Testis (tissue), 2 donors: ENCODE measurements at regions not wholly inside any gene's neighbourhood (a gene's known extent, or its start where the extent isn't known, plus 50 kb on each side); places are given as distances from the start of the nearest gene placed in this dataset.

ENCODE experiments used
- DNase-seq: peaks from one replicate; pipeline ENCODE4 v3.0.0-alpha.2; 2019
- H3K27ac ChIP-seq, 2 donors: fragments of 200-600 bp; sonication (generic); one replicate each; pipeline ENCODE4 v1.5.1; 2019
- H3K27me3 ChIP-seq: fragments of 200-600 bp; sonication (generic); one replicate; pipeline ENCODE4 v1.5.1; 2019
- H3K36me3 ChIP-seq: fragments of 200-600 bp; sonication (generic); one replicate; pipeline ENCODE4 v1.5.1; 2017; ENCODE audit warnings: low read depth; ENCODE audit errors: missing control alignments
- H3K4me1 ChIP-seq: fragments of 200-600 bp; sonication (generic); one replicate; pipeline ENCODE4 v1.5.1; 2019
- H3K4me3 ChIP-seq, 2 donors: fragments of 200-600 bp; sonication (generic); one replicate each; pipeline ENCODE4 v1.5.1; 2017 to 2019
- H3K9me3 ChIP-seq: fragments of 200-600 bp; sonication (generic); one replicate; pipeline ENCODE4 v1.5.1; 2017
- POLR2A ChIP-seq: fragments of 450-650 bp; IDR thresholded peaks from one replicate; pipeline ENCODE4 v1.6.1; 2017; ENCODE audit warnings: antibody characterized with exemption, mild to moderate bottlenecking, moderate library complexity
- WGBS, 2 donors: methylation state at CpG; one replicate each; pipeline ENCODE4 v1.1.5; 2018; 5-methylcytosine and 5-hydroxymethylcytosine counted together
- intact Hi-C: fragments of 100-400 bp; cut with DNase I; formaldehyde crosslinking; loops from one replicate; pipeline ENCODE4 v1.15.1; 2023; ENCODE audit warnings: low total_unique reads
- TF ChIP-seq, protein P1 (sequence below), 3 experiments: fragments of 450-650 bp in 2 of 3; fragments of 200-600 bp in 1 of 3; sonication (generic) in 1 of 3; IDR thresholded peaks; one replicate each; pipeline ENCODE4 v1.5.1; 2016 to 2019; ENCODE audit warnings: antibody characterized with exemption in 3 of 3, mild to moderate bottlenecking in 2 of 3, moderate library complexity in 1 of 3

GRCh38 chr15:29433507-29434248 lies 164.1 kb upstream of the NSMCE3 start:
- WGBS, 2 donors, result 75 to 76% methylated on average over 6 of the region's 6 CpGs
- Histone ChIP-seq H3K36me3 (no peaks in the 10 kb centered on the region), H3K4me3 (no peak overlapping the region), H3K9me3 (no peaks in the 10 kb centered on the region), H3K4me1 (no peaks in the 10 kb centered on the region), H3K27ac (no peak overlapping the region), H3K27me3 (no peaks in the 10 kb centered on the region)
- intact Hi-C loops, result no loop called here
- no peak for TF ChIP-seq POLR2A
- TF ChIP-seq, protein P1, sequence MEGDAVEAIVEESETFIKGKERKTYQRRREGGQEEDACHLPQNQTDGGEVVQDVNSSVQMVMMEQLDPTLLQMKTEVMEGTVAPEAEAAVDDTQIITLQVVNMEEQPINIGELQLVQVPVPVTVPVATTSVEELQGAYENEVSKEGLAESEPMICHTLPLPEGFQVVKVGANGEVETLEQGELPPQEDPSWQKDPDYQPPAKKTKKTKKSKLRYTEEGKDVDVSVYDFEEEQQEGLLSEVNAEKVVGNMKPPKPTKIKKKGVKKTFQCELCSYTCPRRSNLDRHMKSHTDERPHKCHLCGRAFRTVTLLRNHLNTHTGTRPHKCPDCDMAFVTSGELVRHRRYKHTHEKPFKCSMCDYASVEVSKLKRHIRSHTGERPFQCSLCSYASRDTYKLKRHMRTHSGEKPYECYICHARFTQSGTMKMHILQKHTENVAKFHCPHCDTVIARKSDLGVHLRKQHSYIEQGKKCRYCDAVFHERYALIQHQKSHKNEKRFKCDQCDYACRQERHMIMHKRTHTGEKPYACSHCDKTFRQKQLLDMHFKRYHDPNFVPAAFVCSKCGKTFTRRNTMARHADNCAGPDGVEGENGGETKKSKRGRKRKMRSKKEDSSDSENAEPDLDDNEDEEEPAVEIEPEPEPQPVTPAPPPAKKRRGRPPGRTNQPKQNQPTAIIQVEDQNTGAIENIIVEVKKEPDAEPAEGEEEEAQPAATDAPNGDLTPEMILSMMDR (IDR thresholded peaks at IDR 0.05), result no peak
- no peak for DNase-seq

- DNase-seq, result no peak
- no peak overlapping the region for H3K4me3 ChIP-seq
- TF ChIP-seq, protein P1 (IDR thresholded peaks at IDR 0.05), result no peak
- TF ChIP-seq POLR2A, result no peak
- WGBS, 2 donors, result 83 to 94% methylated on average over 2 of the region's 2 CpGs
- H3K27me3 ChIP-seq, result no peaks in the 10 kb centered on the region
- no peaks in the 10 kb centered on the region for H3K4me1 ChIP-seq
- H3K9me3 ChIP-seq, result no peaks in the 10 kb centered on the region
- no peak overlapping the region for H3K27ac ChIP-seq
- intact Hi-C loops, result no loop called here
- H3K36me3 ChIP-seq, result no peaks in the 10 kb centered on the region
These were observed 163.4 kb upstream of the NSMCE3 start for GRCh38 chr15:29433050-29433318.

DNA sequence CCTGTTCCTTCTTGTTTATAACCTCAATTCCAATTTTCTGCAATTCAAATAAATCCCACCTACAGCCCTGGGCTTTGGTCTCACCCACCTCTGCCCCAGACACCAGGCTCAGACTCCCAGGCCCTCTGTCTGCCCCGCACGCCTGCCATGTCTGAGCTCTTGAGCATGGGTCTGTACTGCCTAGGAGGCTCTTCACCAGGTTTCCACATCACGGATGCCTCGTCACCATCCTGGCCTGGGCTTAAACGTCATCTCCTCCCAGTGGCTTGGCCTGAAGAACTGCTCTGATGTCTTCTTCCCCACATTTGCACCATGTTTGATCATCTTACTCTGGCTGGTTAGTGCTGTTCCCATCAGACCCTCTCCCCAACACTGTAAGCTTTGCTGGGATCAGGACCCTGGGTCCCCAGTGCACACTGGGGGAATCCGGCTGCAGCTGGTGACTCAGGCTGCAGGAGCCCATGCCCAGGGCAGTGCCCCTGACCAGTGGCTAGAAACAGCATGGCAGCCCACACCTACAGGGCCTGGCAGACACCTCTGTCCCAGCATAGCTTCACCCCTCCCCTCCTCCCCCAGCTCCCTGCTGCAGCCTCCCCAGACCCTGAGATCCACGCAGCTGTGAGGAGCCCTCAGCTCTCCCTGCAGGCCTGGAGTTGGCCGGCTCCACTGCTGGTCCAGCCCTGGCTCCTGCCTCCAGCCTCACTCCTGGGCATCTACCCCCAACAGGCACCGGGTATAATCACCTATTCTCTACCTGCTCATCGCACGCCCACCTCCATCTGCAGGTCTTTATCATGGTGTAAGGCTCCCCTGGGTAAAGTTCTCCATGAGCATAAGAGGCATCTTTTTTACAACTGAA lies 162.8 kb upstream of the NSMCE3 start:
- Histone ChIP-seq H3K4me3 (no peak overlapping the region), H3K4me1 (no peaks in the 10 kb centered on the region), H3K36me3 (no peaks in the 10 kb centered on the region), H3K27ac (no peak overlapping the region), H3K9me3 (no peaks in the 10 kb centered on the region), H3K27me3 (no peaks in the 10 kb centered on the region)
- whole genome bisulfite sequencing, 2 donors, result 93 to 94% methylated on average over 11 of the region's 11 CpGs
- no peak for DNase-seq
- TF ChIP-seq, protein P1 (IDR thresholded peaks at IDR 0.05), result no peak
- TF ChIP-seq POLR2A, result no peak
- intact Hi-C loops, result no loop called here

DNA sequence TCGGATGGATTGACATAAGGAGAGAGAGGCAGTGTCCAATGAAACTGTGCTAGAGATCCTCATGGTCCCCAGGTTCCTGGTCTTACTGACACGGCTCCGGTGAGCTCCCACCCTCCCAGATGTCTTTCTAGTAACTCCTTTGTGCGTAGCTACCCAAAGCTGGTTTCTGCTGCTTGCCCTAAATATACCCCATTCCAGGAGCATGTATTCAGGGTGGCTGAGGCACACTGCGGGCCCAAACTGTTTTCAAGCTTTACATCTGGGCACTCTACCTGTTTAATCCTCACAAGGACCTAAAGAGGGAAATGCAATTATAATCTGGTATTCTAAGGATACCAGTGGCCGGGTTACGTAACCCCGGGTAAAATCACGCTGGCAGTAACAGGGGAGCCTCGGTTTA lies 161.2 kb upstream of the NSMCE3 start:
- Histone ChIP-seq H3K4me1 (no peaks in the 10 kb centered on the region), H3K36me3 (no peaks in the 10 kb centered on the region), H3K9me3 (no peaks in the 10 kb centered on the region), H3K27ac (no peak overlapping the region), H3K27me3 (no peaks in the 10 kb centered on the region), H3K4me3 (no peak overlapping the region)
- WGBS, 2 donors, result 83 to 93% methylated on average over 10 of the region's 10 CpGs
- intact Hi-C loops, result no loop called here
- TF ChIP-seq, protein P1 (IDR thresholded peaks at IDR 0.05), result no peak
- no peak for TF ChIP-seq POLR2A
- no peak for DNase-seq
